NCI-H1930 (cell line): ENCODE measurements at regions not wholly inside any gene's neighbourhood (a gene's known extent, or its start where the extent isn't known, plus 50 kb on each side); places are given as distances from the start of the nearest gene placed in this dataset.
A peak's percentile ranks its signal among the peaks of the same experiment; 100 is the strongest.
"Not testable (repeated sequence)": the region's sequence is repeated elsewhere in the genome, so short reads cannot be mapped to it uniquely, and the experiment has no call there.

Source experiments
- DNase-seq, 2 experiments: peaks; one replicate each; lab custom pipeline; 2025; lab: John Stamatoyannopoulos, UW

DNA sequence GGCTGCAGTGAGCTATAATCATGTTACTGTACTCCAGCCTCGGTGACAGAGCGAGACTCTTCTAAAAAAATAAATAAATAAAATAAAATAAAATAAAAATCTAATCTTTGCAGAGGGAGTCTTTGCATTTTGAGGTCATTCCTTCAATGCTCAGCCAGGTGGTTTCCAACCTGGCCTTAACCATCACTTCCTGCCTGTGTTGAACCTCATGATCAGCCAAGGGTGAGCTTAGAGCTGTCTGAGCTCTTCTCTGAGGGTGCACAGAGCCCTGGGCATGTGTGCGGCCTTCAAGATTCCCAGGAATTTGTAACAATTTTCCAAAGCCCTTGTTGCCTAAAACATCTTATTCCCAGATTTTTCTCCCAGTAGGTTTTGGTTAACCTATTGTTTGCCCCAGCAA, 94.3 kb downstream of the KCNJ12 start:
- not testable (repeated sequence) for DNase-seq

DNA sequence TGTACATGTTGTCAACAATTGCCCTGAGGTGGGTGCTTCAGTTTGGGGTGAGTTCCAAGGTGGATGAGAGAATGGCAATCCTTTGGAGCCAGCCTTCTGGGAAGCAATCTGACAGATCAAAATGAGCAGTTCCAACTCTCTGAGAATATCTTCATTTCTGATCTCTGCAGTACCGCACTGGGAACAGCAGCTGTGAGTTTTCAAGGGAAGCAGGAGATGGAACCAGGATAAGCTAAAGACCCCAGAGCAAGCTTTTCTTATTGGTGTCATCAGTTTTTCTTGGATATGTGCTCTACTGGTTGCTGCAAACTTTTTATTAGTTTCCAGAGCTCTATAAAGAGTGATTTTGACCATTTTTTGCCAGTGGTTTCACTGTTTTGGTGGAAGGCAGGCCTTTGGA, 94.7 kb downstream of the KCNJ12 start:
- DNase-seq, result no peak

DNA sequence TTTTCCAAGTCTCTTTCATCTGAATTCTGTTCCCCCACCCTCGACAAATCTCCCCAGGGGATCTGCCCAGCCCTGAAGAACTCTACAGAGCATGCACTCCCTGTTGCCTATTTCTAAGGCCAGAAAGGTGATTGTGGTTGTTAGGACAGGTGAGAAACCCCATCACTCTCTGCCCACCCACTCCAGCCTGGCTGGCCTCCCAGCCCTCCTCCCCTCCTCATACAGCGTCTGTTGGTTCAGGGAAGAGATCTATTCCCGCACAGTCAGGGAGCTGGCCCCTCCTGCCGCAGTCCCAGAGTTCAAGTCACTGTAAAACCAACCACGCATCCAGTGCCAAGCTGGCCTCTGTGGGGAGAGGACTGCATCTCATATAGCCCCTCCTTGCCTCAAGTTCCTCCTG, 98.7 kb downstream of the KCNJ12 start:
- DNase-seq, result no peak

DNA sequence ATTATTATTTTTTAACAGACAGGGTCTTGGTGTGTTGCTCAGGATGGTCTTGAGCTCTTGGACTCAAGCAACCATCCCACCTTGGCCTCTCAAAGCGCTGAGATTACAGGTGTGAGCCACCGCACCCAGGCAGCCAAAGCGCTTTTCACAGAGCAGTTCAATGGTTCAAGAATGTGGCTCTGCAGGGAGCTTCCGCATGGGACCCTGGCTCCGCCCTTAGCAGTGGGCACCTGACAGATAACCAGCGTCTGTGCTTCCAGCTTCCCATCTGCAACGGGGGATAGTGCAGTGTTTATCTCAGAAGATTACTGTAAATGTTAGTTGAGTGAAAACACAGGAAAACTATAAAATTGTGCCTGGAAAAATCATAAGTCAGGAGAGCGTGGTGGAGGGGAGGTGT, 99.4 kb downstream of the KCNJ12 start:
- DNase-seq, result no peak

DNA sequence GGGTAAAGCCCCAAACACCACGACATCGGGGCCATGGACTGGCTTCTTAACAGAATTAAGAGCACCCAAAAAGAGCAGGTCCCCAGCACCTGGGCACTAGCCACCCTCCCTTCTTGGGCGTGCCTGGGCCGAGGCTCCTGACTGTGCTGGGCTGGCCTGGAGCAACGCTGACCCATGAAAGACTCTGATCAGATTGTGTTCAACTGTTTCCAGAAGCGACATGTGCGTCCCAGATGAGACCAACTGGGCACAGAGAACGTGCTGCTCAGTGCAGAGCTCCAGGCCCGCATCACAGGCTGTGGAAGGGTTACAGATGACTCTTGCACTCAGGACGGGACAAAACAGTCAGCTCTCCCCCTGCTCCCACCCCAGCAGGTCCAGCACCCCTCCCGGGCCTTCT, 100.7 kb downstream of the KCNJ12 start:
- no peak for DNase-seq

DNA sequence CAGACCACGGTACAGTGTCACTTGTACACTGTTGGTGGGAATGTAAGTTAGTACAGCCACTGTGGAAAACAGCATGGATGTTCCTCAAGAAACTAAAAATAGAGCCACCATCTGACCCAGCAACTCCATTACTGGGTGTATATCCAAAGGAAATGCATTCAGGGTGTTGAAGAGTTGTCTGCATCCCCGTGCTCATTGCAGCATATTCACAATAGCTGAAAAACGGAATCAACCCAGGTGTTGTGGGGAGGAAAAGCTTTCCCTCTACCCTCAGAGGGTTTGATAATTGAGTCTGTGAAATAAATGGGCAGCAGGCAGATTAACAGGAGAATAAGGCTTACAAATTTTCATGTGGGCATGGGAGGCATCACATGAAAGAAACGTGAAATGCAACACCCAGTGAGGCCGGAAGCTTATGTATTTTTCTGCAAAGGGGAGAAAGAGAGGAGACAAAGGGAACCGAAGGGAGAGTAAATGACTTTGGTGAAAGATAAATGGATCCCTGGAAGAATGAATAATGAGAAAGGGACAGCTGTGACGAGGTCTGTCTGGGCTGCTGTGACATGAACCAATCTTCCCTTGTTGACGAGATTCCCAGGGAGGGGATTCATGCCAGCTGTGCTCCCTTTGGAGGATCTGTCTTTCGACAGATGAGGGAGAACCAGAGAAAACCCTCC, 106.2 kb downstream of the KCNJ12 start:
- DNase-seq, result peak in 1 of 2 experiments; percentile 15

DNA sequence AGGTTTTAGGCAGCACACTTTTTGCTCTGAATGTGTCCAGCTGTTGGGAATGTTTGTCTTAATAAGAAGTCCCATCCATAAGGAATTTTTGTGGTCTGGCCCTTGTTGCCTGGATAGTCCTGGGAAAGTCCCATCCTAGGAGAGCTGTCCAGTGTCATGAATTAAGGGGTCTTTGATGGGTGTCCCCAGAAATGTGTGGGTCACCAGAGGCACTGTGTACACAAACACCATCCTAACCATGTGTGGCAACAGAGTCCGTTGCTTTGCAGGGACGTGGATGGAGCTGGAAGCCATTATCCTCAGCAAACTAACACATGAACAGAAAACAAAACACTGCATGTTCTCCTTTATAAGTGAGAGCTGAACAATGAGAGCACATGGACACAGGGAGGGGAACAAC, 111.9 kb downstream of the KCNJ12 start:
- DNase-seq, result not testable (repeated sequence)

DNA sequence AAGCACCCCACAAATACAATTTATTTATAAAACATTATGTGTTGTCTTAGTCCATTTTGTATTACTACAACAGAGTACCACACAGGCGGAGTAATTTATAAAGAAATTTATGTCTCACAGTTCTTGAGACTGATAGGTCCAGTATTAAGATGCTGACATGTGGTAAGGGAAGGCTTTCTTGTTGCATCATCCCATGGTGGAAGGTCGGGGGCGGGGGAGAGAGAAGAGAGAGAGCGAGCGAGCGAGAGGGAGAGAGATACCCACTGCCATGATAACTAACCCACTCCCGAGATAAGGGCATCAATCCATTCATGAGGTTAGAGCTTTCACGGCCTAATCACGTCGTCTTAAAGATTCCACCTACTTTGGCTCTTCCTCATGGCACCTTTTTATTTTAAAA, 117.8 kb downstream of the KCNJ12 start:
- no peak for DNase-seq

DNA sequence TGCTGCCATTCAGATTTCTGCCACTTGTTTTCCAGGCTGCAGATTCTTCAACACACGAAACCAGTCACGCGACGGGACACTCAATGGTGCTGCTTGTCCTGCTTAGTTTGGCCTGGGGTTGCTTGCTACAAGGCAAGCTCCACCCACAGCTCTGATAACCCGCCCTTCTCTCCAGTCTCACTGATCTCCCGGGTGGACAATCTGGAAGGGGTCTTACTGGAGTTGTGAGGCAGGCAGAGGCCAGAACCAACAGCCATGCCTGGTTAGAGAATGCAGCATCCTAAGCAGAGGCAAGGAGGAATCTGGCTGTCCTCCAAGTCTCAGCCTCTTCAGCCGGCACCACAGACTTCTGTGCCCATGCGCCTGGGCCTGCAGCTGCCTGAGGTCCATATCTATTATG, 119.1 kb downstream of the KCNJ12 start:
- DNase-seq, result no peak

DNA sequence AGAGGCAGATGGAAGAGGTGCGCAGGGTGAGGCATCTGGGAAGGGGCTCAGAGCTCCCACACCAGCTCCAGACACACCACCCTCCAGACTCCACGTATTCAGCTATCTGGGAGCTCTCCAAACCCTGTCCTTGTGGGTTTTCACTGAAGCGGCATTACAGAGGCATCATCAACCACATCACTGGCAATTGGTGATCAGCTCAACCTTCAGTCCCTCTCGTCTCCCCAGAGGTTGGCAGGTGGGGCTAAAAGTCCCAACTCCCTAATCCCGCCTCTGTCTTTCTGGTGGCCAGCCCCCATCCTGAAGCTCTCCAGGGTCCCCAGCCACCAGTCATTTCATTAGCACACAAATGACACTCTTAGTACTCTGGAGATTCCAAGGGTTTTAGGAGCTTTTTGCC, 123.9 kb downstream of the KCNJ12 start:
- no peak for DNase-seq

DNA sequence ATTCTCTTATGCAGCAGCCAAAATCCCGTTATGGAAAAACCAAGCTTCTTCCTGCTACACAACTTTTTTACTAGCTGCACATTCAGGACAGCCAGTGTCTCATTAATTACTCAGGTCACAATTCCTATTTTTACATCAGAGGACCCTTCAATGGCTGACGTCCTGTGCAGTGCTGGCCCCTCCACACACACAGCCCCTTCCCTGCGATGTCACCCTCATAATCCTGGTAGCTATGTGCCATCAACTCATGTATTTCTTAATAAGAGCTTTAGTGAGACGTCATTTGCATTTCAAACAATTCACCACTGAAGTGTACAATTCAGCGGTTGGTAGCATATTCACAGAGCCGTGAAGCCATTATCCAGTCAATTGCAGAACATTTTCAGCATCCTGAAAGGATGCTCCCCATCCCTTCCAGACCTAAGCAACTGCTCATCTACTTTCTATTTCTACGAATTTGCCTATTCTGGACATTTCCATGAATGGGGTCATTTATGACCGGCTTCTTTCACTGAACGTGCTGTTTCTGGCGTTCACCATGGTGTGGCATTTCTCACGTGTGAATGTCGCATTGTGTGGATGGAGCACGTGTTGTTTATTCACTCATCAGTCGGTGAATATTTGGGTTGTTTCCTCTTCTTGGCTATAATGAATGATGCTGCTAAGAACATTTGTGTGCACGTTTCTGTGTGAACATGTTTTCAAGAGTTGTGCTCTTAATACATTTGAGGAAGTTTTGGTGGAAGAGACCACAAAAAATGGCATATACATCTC, 126.0 kb downstream of the KCNJ12 start:
- not testable (repeated sequence) for DNase-seq

DNA sequence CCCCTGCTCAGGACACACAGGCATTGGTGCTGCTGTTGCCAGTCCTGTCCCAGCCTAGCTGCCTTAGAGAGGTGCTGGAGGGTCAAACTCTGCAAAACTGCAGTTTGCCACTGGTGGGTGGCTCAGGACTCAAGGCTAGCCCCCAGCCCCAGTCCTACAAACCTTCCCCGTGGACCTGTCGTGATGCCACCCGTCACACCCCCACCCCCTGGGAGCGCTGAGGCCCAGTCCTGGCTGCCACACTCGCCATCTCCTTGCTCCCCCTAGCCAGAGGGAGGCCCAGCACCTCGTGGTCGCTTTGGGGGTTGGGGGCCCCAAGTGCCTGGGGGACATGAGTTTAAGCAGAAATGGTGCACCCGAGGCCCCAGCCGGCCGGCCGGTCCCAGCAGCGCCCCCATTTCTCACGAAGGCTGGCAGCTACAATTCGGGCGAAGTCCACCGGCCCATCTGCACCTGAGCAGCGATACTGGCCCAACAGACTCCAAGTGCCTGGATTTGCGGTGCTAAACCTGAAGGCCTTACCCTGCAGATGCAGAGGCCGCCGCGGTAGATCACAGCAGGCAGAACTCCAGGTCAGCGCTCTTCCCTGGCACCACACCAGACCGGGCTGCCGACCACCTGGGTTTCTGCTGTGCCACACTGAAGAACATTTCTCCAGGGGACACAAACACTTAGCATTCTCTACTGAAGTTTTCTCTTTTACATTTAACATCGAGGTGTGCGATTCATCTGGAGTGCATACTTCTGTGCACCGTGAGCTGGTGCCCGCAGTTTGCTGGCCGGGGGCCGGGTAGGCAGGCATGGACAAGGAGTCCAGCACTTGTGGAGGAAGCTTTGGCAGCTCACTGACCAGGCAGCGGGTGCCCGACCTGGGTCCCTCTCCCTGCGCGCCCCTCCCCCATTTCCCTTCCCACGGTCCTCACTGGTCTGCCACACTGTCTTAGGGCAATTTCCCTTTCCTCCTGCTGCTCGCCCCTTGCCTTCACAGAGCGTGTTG, 130.0 kb downstream of the KCNJ12 start:
- DNase-seq, result no peak

DNA sequence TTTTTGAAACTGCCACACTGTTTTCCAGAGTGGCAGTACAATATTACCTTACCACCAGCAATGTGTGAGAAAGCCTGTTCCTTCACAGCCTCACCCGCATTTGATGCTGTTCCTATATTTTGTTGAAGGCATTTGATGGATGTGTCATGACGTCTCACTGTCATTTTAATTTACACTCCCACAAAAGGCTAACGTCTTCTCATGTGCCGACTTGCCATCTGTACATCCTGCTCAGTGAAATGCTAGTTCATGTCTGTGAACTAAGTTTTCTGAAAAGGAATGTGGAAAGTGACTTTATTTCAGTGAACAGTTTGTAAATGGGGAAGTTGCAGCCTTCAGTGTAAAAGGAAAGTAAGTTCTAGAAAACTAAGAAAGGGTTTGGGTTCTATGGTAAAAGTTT, 131.6 kb downstream of the KCNJ12 start:
- not testable (repeated sequence) for DNase-seq

DNA sequence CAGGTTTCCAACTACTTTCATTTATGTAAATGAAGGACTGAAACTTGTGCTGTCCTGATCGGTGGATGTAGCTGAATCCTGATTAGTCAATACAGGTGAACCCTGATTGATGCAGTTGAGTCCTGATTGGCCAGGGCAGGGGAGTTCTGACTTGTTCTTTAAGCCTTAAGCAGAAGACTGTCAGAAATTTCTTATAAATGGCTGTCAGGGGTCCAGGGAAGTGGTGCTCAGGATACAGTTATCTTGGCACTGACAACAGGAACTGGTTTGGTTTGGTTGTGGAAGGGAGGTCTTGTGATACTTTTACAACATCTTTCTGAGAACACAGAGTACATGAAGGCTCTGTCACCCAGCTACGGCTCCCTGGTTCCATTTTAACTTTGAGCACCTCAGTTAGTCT, 132.1 kb downstream of the KCNJ12 start:
- DNase-seq, result no peak

DNA sequence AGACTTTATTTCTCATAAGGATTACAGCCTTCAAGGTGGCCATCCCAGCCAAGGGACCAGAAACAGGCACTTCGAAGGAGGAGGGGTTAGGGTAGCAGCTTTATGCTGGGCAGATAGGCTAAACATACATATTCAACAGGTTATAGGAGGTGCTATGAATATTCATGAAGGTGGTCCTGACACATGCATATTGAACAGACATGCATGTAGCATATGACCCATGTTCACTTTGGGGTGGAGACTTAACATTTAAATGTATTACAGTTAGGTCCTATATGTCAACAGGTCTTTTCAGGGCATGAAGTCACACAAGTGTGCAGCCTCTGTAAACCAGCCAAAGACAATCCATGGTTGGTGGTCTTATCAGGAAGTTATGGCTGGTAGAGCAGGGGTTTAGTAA, 133.2 kb downstream of the KCNJ12 start:
- DNase-seq, result not testable (repeated sequence)

DNA sequence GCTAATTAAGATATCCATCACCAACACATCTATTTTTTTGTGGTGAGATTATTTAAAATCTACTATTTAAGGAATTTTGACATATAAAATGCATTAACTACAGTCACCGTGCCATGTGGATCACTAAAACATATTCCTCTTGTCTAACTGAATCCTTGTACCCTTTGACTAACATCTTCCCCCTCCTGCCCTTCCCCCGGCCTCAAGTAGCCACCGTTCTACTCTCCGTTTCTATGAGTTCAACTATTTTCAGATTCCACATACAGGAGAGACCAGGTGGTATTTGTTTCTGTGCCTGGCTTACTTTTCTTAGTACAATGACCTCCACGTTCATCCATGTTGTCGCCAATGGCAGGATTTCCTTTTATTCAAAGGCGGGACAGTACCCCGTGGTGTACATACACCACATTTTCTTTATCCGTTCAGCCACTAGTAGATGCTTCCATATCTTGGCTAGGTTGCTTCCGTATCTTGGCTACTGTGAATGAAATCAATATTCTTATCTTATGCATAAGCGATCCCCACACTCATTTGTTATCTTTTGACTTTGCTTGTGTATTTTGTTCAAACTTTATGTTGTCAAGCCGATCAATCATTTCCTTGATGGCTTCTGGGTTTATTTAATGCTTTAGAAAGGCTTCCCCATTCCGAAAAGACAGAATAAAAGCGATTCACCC, 134.7 kb downstream of the KCNJ12 start:
- no peak for DNase-seq

DNA sequence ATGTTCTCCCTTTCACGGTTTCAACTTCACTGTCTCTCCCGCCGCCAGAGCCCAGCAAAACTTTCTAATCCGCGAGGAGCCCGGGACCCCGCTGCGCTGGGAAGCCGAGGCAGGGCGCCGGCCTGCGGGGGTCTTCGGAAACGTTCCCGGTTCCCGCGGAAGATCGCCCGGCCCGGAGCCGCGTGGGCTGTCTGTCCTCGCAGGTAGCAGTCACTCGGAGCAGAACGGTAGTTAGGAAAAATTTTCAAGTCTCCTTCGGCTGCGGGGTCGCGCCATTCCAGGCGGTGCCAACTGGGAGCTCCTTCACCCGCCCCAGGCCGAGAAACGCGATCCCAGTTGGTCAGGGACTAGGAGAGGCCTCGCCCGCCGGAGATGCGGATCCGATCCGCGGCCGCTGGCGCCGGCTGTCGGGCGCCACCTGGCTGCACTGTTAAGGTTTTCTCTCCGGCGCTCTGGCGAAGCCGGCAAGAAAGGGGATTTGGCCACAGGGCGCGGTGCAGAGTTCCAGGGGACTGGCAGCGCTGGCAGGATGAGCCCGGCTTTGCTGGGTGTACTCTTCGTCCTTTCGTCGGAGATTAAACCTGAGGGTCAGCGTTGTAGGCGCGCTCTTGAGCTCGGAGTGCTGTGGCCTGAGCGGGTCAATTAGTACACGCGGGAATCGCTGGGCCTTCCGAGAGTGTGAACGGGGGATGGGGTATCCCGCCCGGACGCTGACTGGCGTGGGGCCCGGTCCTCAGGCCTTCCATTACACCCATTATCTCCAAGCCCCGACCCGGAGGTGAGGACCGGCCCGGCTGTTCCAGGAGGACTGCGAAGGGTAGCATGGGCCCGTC, 135.4 kb downstream of the KCNJ12 start:
- peak; percentile 56 to 81 for DNase-seq

DNA sequence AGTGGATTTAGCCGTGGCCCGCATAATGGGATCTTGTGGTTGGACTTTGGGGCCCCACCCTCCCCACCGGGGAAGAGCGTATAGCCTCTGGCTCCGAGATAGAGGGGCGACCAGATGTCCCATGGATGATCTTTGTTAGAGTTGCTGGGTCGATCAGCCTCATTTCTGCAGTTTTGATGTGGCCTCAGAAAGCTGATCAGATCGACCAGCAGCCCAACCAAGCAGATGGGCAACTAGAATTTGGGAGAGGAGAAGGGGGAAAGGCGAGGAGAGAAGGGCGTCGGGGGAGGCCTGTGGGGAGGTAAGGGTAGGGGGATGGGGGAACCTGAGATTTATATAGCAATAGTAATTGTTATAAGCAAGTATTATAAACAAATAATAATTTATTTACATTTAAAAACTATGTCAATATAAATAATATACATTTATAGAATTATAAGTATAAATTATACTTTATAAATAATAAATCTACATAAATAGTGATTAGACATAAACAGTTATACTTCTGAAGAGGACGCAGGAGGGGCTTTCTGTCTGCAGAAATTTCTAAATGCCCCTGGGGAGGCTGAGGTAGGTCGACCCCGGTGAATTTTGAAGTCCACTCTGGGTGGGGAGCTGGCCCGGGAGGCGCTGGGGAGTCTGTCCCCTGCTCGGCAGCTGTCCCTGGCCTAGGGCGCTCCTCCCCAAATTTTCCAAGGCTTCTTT, 136.3 kb downstream of the KCNJ12 start:
- no peak for DNase-seq

DNA sequence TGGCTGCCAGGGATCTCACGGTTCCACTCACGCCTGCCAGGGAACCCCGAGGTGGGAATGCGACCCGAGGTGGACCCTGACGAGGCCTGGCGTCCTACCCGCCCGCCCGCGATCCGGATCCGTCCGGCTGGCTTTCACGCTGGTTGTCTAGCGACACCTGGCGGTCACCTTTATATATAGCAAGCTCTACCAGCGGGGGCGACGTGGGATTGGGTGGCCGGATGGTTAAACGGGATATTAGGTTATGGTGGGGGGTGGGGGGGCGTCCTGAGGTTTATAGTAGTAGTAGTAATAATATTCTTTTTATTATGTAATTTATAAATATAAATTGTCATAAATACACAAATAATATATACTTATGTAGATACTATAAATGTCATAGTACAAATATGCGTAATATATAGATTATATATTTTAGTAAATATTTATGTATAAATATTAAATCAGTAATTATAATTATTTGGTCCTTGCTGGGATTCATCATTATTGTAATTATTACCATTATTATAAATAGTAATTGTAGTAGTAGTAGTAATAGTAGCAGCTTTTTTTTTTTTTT, 136.9 kb downstream of the KCNJ12 start:
- DNase-seq, result peak; percentile 52 to 76

DNA sequence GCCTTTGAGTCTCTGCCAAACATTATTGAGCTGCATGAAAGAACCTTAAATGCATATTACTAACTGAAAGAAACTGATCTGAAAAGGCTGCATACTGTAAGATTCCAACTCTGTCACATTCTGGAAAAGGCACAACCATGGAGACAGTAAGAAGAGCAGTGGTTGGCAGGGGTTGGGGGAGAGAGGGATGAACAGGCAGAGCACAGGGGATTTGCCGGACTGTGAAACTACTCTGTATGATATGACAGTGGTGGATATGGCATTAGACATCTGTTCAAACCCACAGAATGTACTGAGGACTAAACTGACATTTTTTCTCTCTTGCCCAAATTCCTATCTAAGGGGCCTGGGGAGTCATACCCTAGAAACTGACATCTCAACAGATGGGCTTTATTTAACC, 138.4 kb downstream of the KCNJ12 start:
- DNase-seq, result not testable (repeated sequence)
